ENCODE measurements at regions not wholly inside any gene's neighbourhood (a gene's known extent, or its start where the extent isn't known, plus 50 kb on each side); places are given as distances from the start of the nearest gene placed in this dataset.

- TF ChIP-seq GRHL1 (CRISPR knock-in tag; conservative IDR thresholded peaks at IDR 0.05) (no peak), CTCF (CRISPR knock-in tag; IDR thresholded peaks at IDR 0.05) (no peak), JUN (CRISPR knock-in tag; IDR thresholded peaks at IDR 0.05) (no peak), REL (CRISPR knock-in tag; conservative IDR thresholded peaks at IDR 0.05) (no peak), RAD21 (CRISPR knock-in tag; IDR thresholded peaks at IDR 0.05) (no peak), MAZ (IDR thresholded peaks at IDR 0.05; ENCODE audit: borderline replicate concordance, low read depth, low read length) (no peak), MAZ (CRISPR knock-in tag; IDR thresholded peaks at IDR 0.05; ENCODE audit: low read depth) (no peak), ZNF292 (CRISPR knock-in tag; IDR thresholded peaks at IDR 0.05; ENCODE audit: borderline replicate concordance, low read depth) (no peak), ZNF660 (CRISPR knock-in tag; IDR thresholded peaks at IDR 0.05; ENCODE audit: borderline replicate concordance, low read depth) (no peak)
Measured at GRCh38 chr6:145178391-145178790, 556.9 kb downstream of the EPM2A start.

Measured in HepG2 (cell line).